K562 (cell line): ENCODE measurements at regions not wholly inside any gene's neighbourhood (a gene's known extent, or its start where the extent isn't known, plus 50 kb on each side); places are given as distances from the start of the nearest gene placed in this dataset.

Experiments
- ATAC-seq: fragments of 200-7000 bp; cut with Tn5 transposase; 3 replicates; pipeline ENCODE4 v1.9.1; 2020; ENCODE audit warnings: moderate library complexity
- BruUV-seq: library from RNA; stranded (reverse); fragments of 400-500 nt; replicated peaks from 2 replicates; lab custom pipeline; 2021; lab: Mats Ljungman, UMichigan
- CTCF ChIA-PET: fragments of 300-600 bp; formaldehyde crosslinking; extraction: SDS; loops from one replicate; lab custom pipeline; 2021; ENCODE audit warnings: low intra/inter-chr PET ratio; lab: Yijun Ruan, JAX
- POLR2A ChIA-PET: fragments of 300-600, 350-650 bp; sonication (Branson Sonifier 250); formaldehyde crosslinking; extraction: SDS; loops from one replicate; lab custom pipeline; 2021; ENCODE audit warnings: antibody characterized with exemption, inconsistent platforms; lab: Yijun Ruan, JAX
- DNase-seq, 4 experiments: peaks; one replicate each; pipeline versions ENCODE4 v3.0.0 to v3.0.0-alpha.2; 2011 to 2018; ENCODE audit warnings: low spot score in 3 of 4, mixed read lengths in 3 of 4; ENCODE audit errors: extremely low read depth in 1 of 4
- FAIRE-seq: peaks from 2 replicates; lab custom pipeline; 2011; peaks lifted over from hg19 to GRCh38; lab: Jason Lieb, UNC
- H2AFZ ChIP-seq: 2 replicates; pipeline ENCODE4 v1.6.0; 2011; ENCODE audit warnings: low read depth, low read length, control low read depth, inconsistent platforms
- H3K27ac ChIP-seq: fragments of 200-600 bp; 3 replicates; pipeline ENCODE4 v1.8.0; 2011; ENCODE audit warnings: low read depth, mild to moderate bottlenecking, control low read depth, inconsistent platforms, low read length, moderate library complexity, mixed read lengths; ENCODE audit errors: extremely low read depth
- H3K27me3 ChIP-seq, 2 experiments: fragments of 300-600 bp in 1 of 2; 2 replicates in 1 of 2; 3 replicates in 1 of 2; pipeline versions ENCODE4 v1.6.0 to v1.8.0; 2011; ENCODE audit warnings: inconsistent platforms in 2 of 2, low read length in 2 of 2, mild to moderate bottlenecking in 1 of 2, mixed read lengths in 1 of 2, moderate library complexity in 1 of 2; ENCODE audit not compliant: control insufficient read depth in 2 of 2, insufficient read depth in 2 of 2
- H3K36me3 ChIP-seq: fragments of 300-600 bp; 3 replicates; pipeline ENCODE4 v1.8.0; 2011; ENCODE audit warnings: mild to moderate bottlenecking, low read length, inconsistent platforms; ENCODE audit not compliant: control insufficient read depth, insufficient read depth
- H3K4me1 ChIP-seq, 2 experiments: fragments of 200-600 bp in 1 of 2; replicated peaks in 1 of 2; 2 replicates in 1 of 2; 3 replicates in 1 of 2; pipeline versions ENCODE4 v1.5.1 to v1.8.0; 2011; ENCODE audit warnings: inconsistent platforms in 2 of 2, low read length in 2 of 2, mild to moderate bottlenecking in 1 of 2, mixed read lengths in 1 of 2, moderate library complexity in 1 of 2; ENCODE audit not compliant: control insufficient read depth in 2 of 2, insufficient read depth in 2 of 2
- H3K4me2 ChIP-seq: 2 replicates; pipeline ENCODE4 v1.6.1; 2011; ENCODE audit warnings: low read length, control low read depth, inconsistent platforms, mixed read lengths; ENCODE audit not compliant: insufficient read depth
- H3K4me3 ChIP-seq: fragments of 200-600 bp; sonication (generic), shearing (Covaris generic); 2 replicates; pipeline ENCODE4 v1.5.1; 2016; ENCODE audit warnings: control low read depth, inconsistent platforms
- H3K79me2 ChIP-seq: fragments of 200-600 bp; 3 replicates; pipeline ENCODE4 v1.8.0; 2011; ENCODE audit warnings: low read length, inconsistent platforms; ENCODE audit not compliant: control insufficient read depth, insufficient read depth
- H3K9ac ChIP-seq, 2 experiments: 2 replicates each; pipeline versions ENCODE4 v1.6.0 to v1.6.1; 2011; ENCODE audit warnings: low read depth in 2 of 2, low read length in 2 of 2, control low read depth in 1 of 2, inconsistent platforms in 1 of 2, mild to moderate bottlenecking in 1 of 2, mixed read lengths in 1 of 2; ENCODE audit not compliant: insufficient read depth in 1 of 2
- H3K9me1 ChIP-seq: one replicate; pipeline ENCODE4 v1.6.0; 2011; ENCODE audit warnings: inconsistent platforms, mild to moderate bottlenecking, low read length, moderate library complexity; ENCODE audit not compliant: control insufficient read depth, insufficient read depth
- H3K9me3 ChIP-seq: replicated peaks from 2 replicates; pipeline ENCODE4 v1.5.1; 2011; ENCODE audit warnings: low read depth, low read length, inconsistent platforms; ENCODE audit not compliant: control insufficient read depth, insufficient read depth
- H4K20me1 ChIP-seq: replicated peaks from 2 replicates; pipeline ENCODE4 v1.6.1; 2011; ENCODE audit warnings: low read length, inconsistent platforms, mixed read lengths; ENCODE audit not compliant: control insufficient read depth, insufficient read depth
- CCAR2 ChIP-seq: fragments of 200-400 bp; formaldehyde crosslinking; IDR thresholded peaks from 2 replicates; pipeline ENCODE4 v1.6.1; 2017; ENCODE audit warnings: mild to moderate bottlenecking, low read depth, low read length
- FOSL1 ChIP-seq: fragments of 200-800 bp; sonication (Bioruptor generic); conservative IDR thresholded peaks from 2 replicates; pipeline ENCODE4 v1.6.1; 2016; ENCODE audit warnings: missing genetic modification characterization, missing compliant biosample characterization
- KAT7 ChIP-seq: sonication (generic); formaldehyde crosslinking; IDR thresholded peaks from 2 replicates; pipeline ENCODE4 v1.8.0; 2022; ENCODE audit warnings: missing genetic modification reagents, mild to moderate bottlenecking, borderline replicate concordance
- LCOR ChIP-seq: sonication (generic); formaldehyde crosslinking; IDR thresholded peaks from 2 replicates; pipeline ENCODE4 v1.8.0; 2022; ENCODE audit warnings: mild to moderate bottlenecking, missing genetic modification reagents
- MAZ ChIP-seq, 2 experiments: fragments of 450-650 bp in 1 of 2; sonication (generic) in 1 of 2; formaldehyde crosslinking; IDR thresholded peaks in 1 of 2; conservative IDR thresholded peaks in 1 of 2; 2 replicates each; pipeline versions ENCODE4 v1.4.0 to v1.5.0; 2020; ENCODE audit warnings: mild to moderate bottlenecking in 1 of 2, missing genetic modification reagents in 1 of 2
- SNRNP70 ChIP-seq: fragments of 200-400 bp; formaldehyde crosslinking; optimal IDR thresholded peaks from 2 replicates; pipeline ENCODE3; 2017; ENCODE audit warnings: low read depth, low read length
- SRF ChIP-seq, 2 experiments: fragments of 250-450, 450-650 bp in 1 of 2; sonication (Bioruptor Pico) in 1 of 2; sonication (generic) in 1 of 2; formaldehyde crosslinking; IDR thresholded peaks; 2 replicates each; pipeline versions ENCODE4 v1.5.0 to v1.5.1; 2020 to 2022; ENCODE audit warnings: mild to moderate bottlenecking in 1 of 2, missing genetic modification reagents in 1 of 2
- ZBTB12 ChIP-seq: fragments of 250-450 bp; sonication (Bioruptor Pico); IDR thresholded peaks from 2 replicates; pipeline ENCODE4 v1.4.0; 2020
- ZBTB8A ChIP-seq: fragments of 450-650 bp; IDR thresholded peaks from 2 replicates; pipeline ENCODE4 v1.6.1; 2018; ENCODE audit warnings: mild to moderate bottlenecking, moderate library complexity; ENCODE audit not compliant: partially characterized antibody
- ZNF133 ChIP-seq: fragments of 250-450 bp; sonication (Bioruptor Pico); IDR thresholded peaks from 2 replicates; pipeline ENCODE4 v1.4.0; 2020; ENCODE audit warnings: mild to moderate bottlenecking
- ZNF766 ChIP-seq: fragments of 200-800 bp; sonication (Bioruptor generic); conservative IDR thresholded peaks from 2 replicates; pipeline ENCODE4 v1.6.1; 2016; ENCODE audit warnings: missing genetic modification characterization, missing compliant biosample characterization
- WGBS: fragments of 100-300 bp; shearing (Covaris generic); methylation state at CpG from one replicate; pipeline ENCODE4 v1.1.6; 2016; ENCODE audit warnings: low coverage, mixed read lengths; ENCODE audit not compliant: insufficient coverage; ENCODE audit errors: missing lambda C conversion rate; 5-methylcytosine and 5-hydroxymethylcytosine counted together
- in situ Hi-C: fragments of 300-500 bp; cut with MboI; formaldehyde crosslinking; loops from 4 replicates; pipeline ENCODE4 v1.15.0; 2018; ENCODE audit warnings: inconsistent platforms, mixed read lengths
- intact Hi-C: fragments of 100-400 bp; cut with micrococcal nuclease; formaldehyde crosslinking; loops from 2 replicates; pipeline ENCODE4 v1.14.2; 2022
- TF ChIP-seq, protein P1 (sequence below): sonication (generic); formaldehyde crosslinking; IDR thresholded peaks from 2 replicates; pipeline ENCODE4 v1.8.0; 2022; ENCODE audit warnings: missing genetic modification reagents, mild to moderate bottlenecking, borderline replicate concordance
- TF ChIP-seq, protein P2 (sequence below): fragments of 250-450 bp; sonication (Bioruptor Pico); IDR thresholded peaks from 2 replicates; pipeline ENCODE4 v1.8.0; 2021; ENCODE audit warnings: moderate library complexity, mild to moderate bottlenecking, inconsistent platforms
- TF ChIP-seq, protein P3 (sequence below): fragments of 250-450 bp; sonication (Bioruptor Pico); IDR thresholded peaks from 2 replicates; pipeline ENCODE4 v1.4.0; 2020; ENCODE audit warnings: mild to moderate bottlenecking, moderate library complexity, borderline replicate concordance

DNA sequence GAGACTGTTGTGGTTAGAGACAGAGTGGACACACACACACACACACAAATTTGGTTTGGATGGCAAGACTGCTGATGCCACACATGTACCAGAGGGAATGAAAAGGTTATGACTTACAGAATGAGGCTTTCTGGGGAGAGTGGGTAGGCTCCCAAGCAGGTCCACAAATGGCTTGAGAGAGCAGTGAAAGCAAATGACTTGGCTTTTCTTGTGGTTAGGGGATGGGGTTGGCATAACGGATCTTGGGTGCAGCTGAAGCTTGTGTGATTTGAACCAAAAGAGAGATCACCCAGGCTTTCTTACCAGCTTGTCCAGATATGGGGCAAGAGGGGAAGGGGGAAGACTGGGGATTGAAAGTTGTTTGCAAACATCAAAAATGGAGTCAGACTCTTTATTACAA lies 73.9 kb upstream of the OLIG3 start:
- H3K27ac ChIP-seq, result no peak overlapping the region
- H3K27me3 ChIP-seq, result no peaks in the 10 kb centered on the region
- H3K9ac ChIP-seq, result no peak overlapping the region
- no peak overlapping the region for H3K4me2 ChIP-seq
- no TSS peak for BruUV-seq
- H3K9me1 ChIP-seq, result no peaks in the 10 kb centered on the region
- no peaks in the 10 kb centered on the region for H3K9me3 ChIP-seq
- no peaks in the 10 kb centered on the region for H4K20me1 ChIP-seq
- H2AFZ ChIP-seq, result no peak overlapping the region
- ATAC-seq (no peak), FAIRE-seq (no peak), DNase-seq (no peak)
- no peak overlapping the region for H3K4me3 ChIP-seq
- H3K79me2 ChIP-seq, result no peaks in the 10 kb centered on the region
- WGBS, result 6% methylated on average over 1 of the region's 1 CpG
- no peaks in the 10 kb centered on the region for H3K4me1 ChIP-seq
- intact Hi-C loops (no loop called here), in situ Hi-C loops (no loop called here)
- no peaks in the 10 kb centered on the region for H3K36me3 ChIP-seq
- TF ChIP-seq ZNF133 (no peak), ZBTB8A (no peak), ZNF766 (no peak), LCOR (CRISPR knock-in tag) (no peak), CCAR2 (no peak), ZBTB12 (no peak), KAT7 (CRISPR knock-in tag) (no peak), SRF (CRISPR knock-in tag; IDR thresholded peaks at IDR 0.05) (no peak), FOSL1 (tag) (no peak), MAZ (CRISPR knock-in tag; conservative IDR thresholded peaks at IDR 0.05 in 1 of 2, IDR thresholded peaks at IDR 0.05 in 1 of 2) (no peak), SNRNP70 (no peak)
- TF ChIP-seq, protein P1, sequence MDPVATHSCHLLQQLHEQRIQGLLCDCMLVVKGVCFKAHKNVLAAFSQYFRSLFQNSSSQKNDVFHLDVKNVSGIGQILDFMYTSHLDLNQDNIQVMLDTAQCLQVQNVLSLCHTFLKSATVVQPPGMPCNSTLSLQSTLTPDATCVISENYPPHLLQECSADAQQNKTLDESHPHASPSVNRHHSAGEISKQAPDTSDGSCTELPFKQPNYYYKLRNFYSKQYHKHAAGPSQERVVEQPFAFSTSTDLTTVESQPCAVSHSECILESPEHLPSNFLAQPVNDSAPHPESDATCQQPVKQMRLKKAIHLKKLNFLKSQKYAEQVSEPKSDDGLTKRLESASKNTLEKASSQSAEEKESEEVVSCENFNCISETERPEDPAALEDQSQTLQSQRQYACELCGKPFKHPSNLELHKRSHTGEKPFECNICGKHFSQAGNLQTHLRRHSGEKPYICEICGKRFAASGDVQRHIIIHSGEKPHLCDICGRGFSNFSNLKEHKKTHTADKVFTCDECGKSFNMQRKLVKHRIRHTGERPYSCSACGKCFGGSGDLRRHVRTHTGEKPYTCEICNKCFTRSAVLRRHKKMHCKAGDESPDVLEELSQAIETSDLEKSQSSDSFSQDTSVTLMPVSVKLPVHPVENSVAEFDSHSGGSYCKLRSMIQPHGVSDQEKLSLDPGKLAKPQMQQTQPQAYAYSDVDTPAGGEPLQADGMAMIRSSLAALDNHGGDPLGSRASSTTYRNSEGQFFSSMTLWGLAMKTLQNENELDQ (CRISPR knock-in tag), result no peak
- TF ChIP-seq, protein P2, sequence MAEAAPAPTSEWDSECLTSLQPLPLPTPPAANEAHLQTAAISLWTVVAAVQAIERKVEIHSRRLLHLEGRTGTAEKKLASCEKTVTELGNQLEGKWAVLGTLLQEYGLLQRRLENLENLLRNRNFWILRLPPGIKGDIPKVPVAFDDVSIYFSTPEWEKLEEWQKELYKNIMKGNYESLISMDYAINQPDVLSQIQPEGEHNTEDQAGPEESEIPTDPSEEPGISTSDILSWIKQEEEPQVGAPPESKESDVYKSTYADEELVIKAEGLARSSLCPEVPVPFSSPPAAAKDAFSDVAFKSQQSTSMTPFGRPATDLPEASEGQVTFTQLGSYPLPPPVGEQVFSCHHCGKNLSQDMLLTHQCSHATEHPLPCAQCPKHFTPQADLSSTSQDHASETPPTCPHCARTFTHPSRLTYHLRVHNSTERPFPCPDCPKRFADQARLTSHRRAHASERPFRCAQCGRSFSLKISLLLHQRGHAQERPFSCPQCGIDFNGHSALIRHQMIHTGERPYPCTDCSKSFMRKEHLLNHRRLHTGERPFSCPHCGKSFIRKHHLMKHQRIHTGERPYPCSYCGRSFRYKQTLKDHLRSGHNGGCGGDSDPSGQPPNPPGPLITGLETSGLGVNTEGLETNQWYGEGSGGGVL (CRISPR knock-in tag), result no peak
- TF ChIP-seq, protein P3, sequence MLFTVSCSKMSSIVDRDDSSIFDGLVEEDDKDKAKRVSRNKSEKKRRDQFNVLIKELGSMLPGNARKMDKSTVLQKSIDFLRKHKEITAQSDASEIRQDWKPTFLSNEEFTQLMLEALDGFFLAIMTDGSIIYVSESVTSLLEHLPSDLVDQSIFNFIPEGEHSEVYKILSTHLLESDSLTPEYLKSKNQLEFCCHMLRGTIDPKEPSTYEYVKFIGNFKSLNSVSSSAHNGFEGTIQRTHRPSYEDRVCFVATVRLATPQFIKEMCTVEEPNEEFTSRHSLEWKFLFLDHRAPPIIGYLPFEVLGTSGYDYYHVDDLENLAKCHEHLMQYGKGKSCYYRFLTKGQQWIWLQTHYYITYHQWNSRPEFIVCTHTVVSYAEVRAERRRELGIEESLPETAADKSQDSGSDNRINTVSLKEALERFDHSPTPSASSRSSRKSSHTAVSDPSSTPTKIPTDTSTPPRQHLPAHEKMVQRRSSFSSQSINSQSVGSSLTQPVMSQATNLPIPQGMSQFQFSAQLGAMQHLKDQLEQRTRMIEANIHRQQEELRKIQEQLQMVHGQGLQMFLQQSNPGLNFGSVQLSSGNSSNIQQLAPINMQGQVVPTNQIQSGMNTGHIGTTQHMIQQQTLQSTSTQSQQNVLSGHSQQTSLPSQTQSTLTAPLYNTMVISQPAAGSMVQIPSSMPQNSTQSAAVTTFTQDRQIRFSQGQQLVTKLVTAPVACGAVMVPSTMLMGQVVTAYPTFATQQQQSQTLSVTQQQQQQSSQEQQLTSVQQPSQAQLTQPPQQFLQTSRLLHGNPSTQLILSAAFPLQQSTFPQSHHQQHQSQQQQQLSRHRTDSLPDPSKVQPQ (CRISPR knock-in tag), result no peak
- TF ChIP-seq, all 486 proteins: peak for 0
- ChIA-PET CTCF (no interaction called here), POLR2A (no interaction called here)
